Neural cell (in vitro differentiated cells): ENCODE measurements at regions not wholly inside any gene's neighbourhood (a gene's known extent, or its start where the extent isn't known, plus 50 kb on each side); places are given as distances from the start of the nearest gene placed in this dataset.

Experiments used
- H2AFZ ChIP-seq: fragments of 200-600, 300-800 bp; sonication (generic), shearing (Covaris generic); 2 replicates; pipeline ENCODE4 v1.6.0; 2014; ENCODE audit warnings: low read depth, mild to moderate bottlenecking, antibody characterized with exemption, low read length, moderate library complexity
- H3F3A ChIP-seq: fragments of 200-600 bp; shearing (Covaris generic); 2 replicates; pipeline ENCODE4 v1.6.1; 2016; ENCODE audit warnings: mild to moderate bottlenecking, moderate library complexity, mixed read lengths, antibody characterized with exemption, low read length; ENCODE audit not compliant: insufficient read depth, poor library complexity, severe bottlenecking
- H3K27ac ChIP-seq: fragments of 200-600, 300-800 bp; sonication (generic), shearing (Covaris generic); 2 replicates; pipeline ENCODE4 v1.5.1; 2014; ENCODE audit warnings: mild to moderate bottlenecking, low read length, moderate library complexity
- H3K27me3 ChIP-seq: fragments of 300-800, 200-600 bp; sonication (generic), shearing (Covaris generic); 2 replicates; pipeline ENCODE4 v1.6.0; 2014; ENCODE audit warnings: mild to moderate bottlenecking, low read depth, low read length, moderate library complexity; ENCODE audit not compliant: insufficient read depth
- H3K36me3 ChIP-seq: fragments of 300-800, 200-600 bp; sonication (generic), shearing (Covaris generic); 2 replicates; pipeline ENCODE4 v1.5.1; 2014; ENCODE audit warnings: mild to moderate bottlenecking, antibody characterized with exemption, low read length, moderate library complexity; ENCODE audit not compliant: insufficient read depth
- H3K4me2 ChIP-seq: fragments of 300-800, 200-600 bp; sonication (generic), shearing (Covaris generic); 2 replicates; pipeline ENCODE4 v1.6.0; 2014; ENCODE audit warnings: mild to moderate bottlenecking, low read length
- H3K4me3 ChIP-seq: fragments of 300-800, 200-600 bp; sonication (generic), shearing (Covaris generic); 2 replicates; pipeline ENCODE4 v1.5.1; 2014; ENCODE audit warnings: mild to moderate bottlenecking, low read length, moderate library complexity
- H3K79me2 ChIP-seq: fragments of 200-600 bp; shearing (Covaris generic); replicated peaks from 2 replicates; pipeline ENCODE4 v1.6.0; 2014; ENCODE audit warnings: mild to moderate bottlenecking, low read length, moderate library complexity; ENCODE audit not compliant: insufficient read depth
- H3K9ac ChIP-seq: fragments of 300-800, 200-600 bp; sonication (generic), shearing (Covaris generic); 2 replicates; pipeline ENCODE4 v1.6.1; 2016; ENCODE audit warnings: mild to moderate bottlenecking, low read length, mixed read lengths
- H3K9me2 ChIP-seq: fragments of 200-600 bp; shearing (Covaris generic); 2 replicates; pipeline ENCODE4 v1.6.1; 2016; ENCODE audit warnings: mild to moderate bottlenecking, low read length, mixed read lengths; ENCODE audit not compliant: insufficient read depth
- H3K9me3 ChIP-seq: fragments of 200-600, 300-800 bp; sonication (generic), shearing (Covaris generic); 2 replicates; pipeline ENCODE4 v1.6.1; 2016; ENCODE audit warnings: mild to moderate bottlenecking, mixed run types, low read length, moderate library complexity, mixed read lengths
- H4K20me1 ChIP-seq: fragments of 200-600 bp; shearing (Covaris generic); 2 replicates; pipeline ENCODE4 v1.6.1; 2016; ENCODE audit warnings: mild to moderate bottlenecking, mixed run types; ENCODE audit not compliant: insufficient read depth
- CTCF ChIP-seq: fragments of 450-650 bp; IDR thresholded peaks from 2 replicates; pipeline ENCODE4 v1.5.1; 2014; ENCODE audit warnings: antibody characterized with exemption, mild to moderate bottlenecking, moderate library complexity; ENCODE audit not compliant: poor library complexity, severe bottlenecking
- EP300 ChIP-seq: fragments of 450-650 bp; conservative IDR thresholded peaks from 2 replicates; pipeline ENCODE4 v1.6.1; 2014; ENCODE audit warnings: antibody characterized with exemption, mild to moderate bottlenecking, moderate library complexity; ENCODE audit not compliant: poor library complexity, severe bottlenecking
- EZH2 ChIP-seq: fragments of 200-600, 300-800 bp; shearing (Covaris generic), sonication (generic); IDR thresholded peaks from 2 replicates; pipeline ENCODE4 v1.6.1; 2014; ENCODE audit warnings: antibody characterized with exemption, low read length, borderline replicate concordance, mild to moderate bottlenecking; ENCODE audit not compliant: insufficient read depth, poor library complexity, severe bottlenecking
- MXI1 ChIP-seq: fragments of 450-650 bp; conservative IDR thresholded peaks from 2 replicates; pipeline ENCODE4 v1.6.1; 2014; ENCODE audit warnings: antibody characterized with exemption, mild to moderate bottlenecking; ENCODE audit not compliant: poor library complexity, severe bottlenecking
- POLR2AphosphoS5 ChIP-seq: IDR thresholded peaks from 2 replicates; pipeline ENCODE4 v1.6.1; 2012
- RAD21 ChIP-seq: fragments of 450-650 bp; conservative IDR thresholded peaks from 2 replicates; pipeline ENCODE4 v1.6.1; 2014; ENCODE audit warnings: antibody characterized with exemption, mild to moderate bottlenecking, moderate library complexity
- REST ChIP-seq: IDR thresholded peaks from 2 replicates; pipeline ENCODE4 v1.6.1; 2012; ENCODE audit warnings: borderline replicate concordance
- SMC3 ChIP-seq: fragments of 450-650 bp; conservative IDR thresholded peaks from 2 replicates; pipeline ENCODE4 v1.6.1; 2014; ENCODE audit warnings: antibody characterized with exemption, mild to moderate bottlenecking, moderate library complexity; ENCODE audit not compliant: poor library complexity
- TAF1 ChIP-seq: IDR thresholded peaks from 2 replicates; pipeline ENCODE4 v1.6.1; 2012; ENCODE audit warnings: low read depth

DNA sequence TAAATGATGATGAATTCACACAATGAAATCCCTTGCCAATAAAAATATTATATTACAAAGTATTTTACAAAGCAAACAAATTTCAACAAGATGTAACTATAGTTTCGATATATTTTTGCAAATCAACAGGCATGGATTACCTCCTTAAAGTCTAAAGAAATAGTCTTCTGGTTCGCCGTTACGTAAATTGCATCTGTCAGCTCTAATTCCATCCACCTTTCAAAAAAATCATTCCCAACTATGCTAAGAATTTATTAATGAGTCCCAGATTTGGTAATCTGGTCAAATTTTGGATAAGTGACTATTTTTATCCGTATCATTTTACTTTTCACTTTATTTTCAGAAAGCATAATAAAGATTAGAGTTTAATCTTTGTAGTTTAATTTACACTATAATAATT lies 1984.9 kb downstream of the EFNA5 start:
- H2AFZ ChIP-seq = no peak overlapping the region
- H3K9me3 ChIP-seq = no peaks in the 10 kb centered on the region
- no peaks in the 10 kb centered on the region for H3K36me3 ChIP-seq
- TF ChIP-seq SMC3 = no peak
- no peak overlapping the region for H3K4me2 ChIP-seq
- H3K27ac ChIP-seq = no peak overlapping the region
- no peaks in the 10 kb centered on the region for H4K20me1 ChIP-seq
- H3K27me3 ChIP-seq = no peaks in the 10 kb centered on the region
- H3K9ac ChIP-seq = no peak overlapping the region
- no peaks in the 10 kb centered on the region for H3K79me2 ChIP-seq
- H3K4me3 ChIP-seq = no peak overlapping the region
- H3F3A ChIP-seq = no peaks in the 10 kb centered on the region
- no peaks in the 10 kb centered on the region for H3K9me2 ChIP-seq

DNA sequence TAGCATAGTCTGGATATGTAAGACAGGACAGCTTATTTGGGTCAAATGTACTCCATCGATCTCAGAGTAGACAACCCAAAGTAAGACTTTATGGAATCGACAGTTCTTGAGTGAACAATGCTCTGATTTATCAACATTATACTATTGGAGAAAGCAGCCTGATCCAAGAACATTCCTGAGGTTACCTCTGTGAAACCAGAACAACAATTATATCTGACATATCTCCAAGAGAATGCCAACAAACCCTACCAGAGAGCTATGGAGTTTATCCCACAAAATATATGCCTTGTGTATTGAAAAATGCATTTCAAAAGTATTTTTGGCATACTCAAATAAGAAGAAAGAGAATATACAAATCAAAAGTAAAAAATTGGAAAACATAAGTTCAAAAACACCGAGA lies 1985.9 kb downstream of the EFNA5 start:
- no peak overlapping the region for H3K4me3 ChIP-seq
- H3F3A ChIP-seq = no peaks in the 10 kb centered on the region
- no peaks in the 10 kb centered on the region for H4K20me1 ChIP-seq
- TF ChIP-seq POLR2AphosphoS5 (no peak), TAF1 (no peak), MXI1 (no peak), EP300 (no peak), REST (no peak), SMC3 (no peak), EZH2 (no peak), RAD21 (no peak), CTCF (no peak)
- no peak overlapping the region for H3K27ac ChIP-seq
- H3K79me2 ChIP-seq = no peaks in the 10 kb centered on the region
- no peaks in the 10 kb centered on the region for H3K9me2 ChIP-seq
- no peak overlapping the region for H3K9ac ChIP-seq
- H3K36me3 ChIP-seq = no peaks in the 10 kb centered on the region
- H3K27me3 ChIP-seq = no peaks in the 10 kb centered on the region
- H3K4me2 ChIP-seq = no peak overlapping the region
- H3K9me3 ChIP-seq = no peaks in the 10 kb centered on the region
- H2AFZ ChIP-seq = no peak overlapping the region

DNA sequence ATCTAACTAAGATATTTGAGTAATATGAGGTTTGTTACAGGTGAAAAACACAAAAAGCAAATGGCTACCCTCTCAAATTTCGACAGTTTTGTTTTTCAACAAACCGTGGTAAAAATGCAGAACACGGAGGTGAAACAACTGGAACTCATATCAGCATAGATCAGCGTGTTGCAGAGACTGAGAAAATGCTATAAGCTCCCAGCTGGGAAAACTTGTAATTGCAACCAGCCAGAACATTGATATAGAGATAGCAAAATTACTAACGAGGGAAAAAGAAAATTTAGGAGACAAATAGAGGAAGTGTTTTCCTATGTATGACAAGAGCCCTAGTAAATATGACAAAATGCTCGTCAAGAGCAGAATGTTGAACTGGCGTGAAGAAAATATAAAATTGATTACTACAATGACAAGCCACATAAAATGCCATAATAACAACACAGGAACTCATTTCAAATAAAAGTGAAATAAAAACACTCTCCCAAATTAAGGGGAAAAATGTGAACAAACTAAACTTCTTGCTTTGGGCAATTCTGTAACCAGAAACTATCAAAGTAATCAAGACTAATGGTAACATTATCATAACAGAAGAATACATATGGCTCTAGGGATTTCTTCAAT lies 1989.8 kb downstream of the EFNA5 start:
- no peak for TF ChIP-seq REST
- TF ChIP-seq TAF1 = no peak
- no peak for TF ChIP-seq MXI1
- TF ChIP-seq SMC3 = no peak
- no peak for TF ChIP-seq POLR2AphosphoS5
- no peak for TF ChIP-seq EZH2
- TF ChIP-seq EP300 = no peak
- no peak for TF ChIP-seq CTCF
- TF ChIP-seq RAD21 = no peak

More for the DNA sequence above, 1989.8 kb downstream of the EFNA5 start:
- no peaks in the 10 kb centered on the region for H3K9me3 ChIP-seq
- H3K79me2 ChIP-seq = no peaks in the 10 kb centered on the region
- no peak overlapping the region for H3K4me2 ChIP-seq
- no peak overlapping the region for H2AFZ ChIP-seq
- H3F3A ChIP-seq = no peaks in the 10 kb centered on the region
- no peak overlapping the region for H3K27ac ChIP-seq
- H3K4me3 ChIP-seq = no peak overlapping the region
- no peaks in the 10 kb centered on the region for H3K27me3 ChIP-seq
- no peaks in the 10 kb centered on the region for H3K9me2 ChIP-seq
- no peaks in the 10 kb centered on the region for H4K20me1 ChIP-seq
- no peaks in the 10 kb centered on the region for H3K36me3 ChIP-seq
- no peak overlapping the region for H3K9ac ChIP-seq
